ENCODE measurements at regions not wholly inside any gene's neighbourhood (a gene's known extent, or its start where the extent isn't known, plus 50 kb on each side); places are given as distances from the start of the nearest gene placed in this dataset.

GRCh38 chr11:25775603-25776002 is 556.3 kb upstream of the ANO3 start:
- Histone ChIP-seq H4K20me1 (ENCODE audit: control insufficient read depth, extremely low read depth, insufficient read depth, low read length) (no peaks in the 10 kb centered on the region), H3K4me2 (ENCODE audit: extremely low read depth, insufficient read depth, low read length) (no peak overlapping the region), H3K27me3 (ENCODE audit: control insufficient read depth, insufficient read depth, low read length) (no peaks in the 10 kb centered on the region), H3K9me3 (ENCODE audit: control insufficient read depth, insufficient read depth, low read depth, low read length) (no peaks in the 10 kb centered on the region), H3K79me2 (ENCODE audit: control insufficient read depth, insufficient read depth, low read length) (no peaks in the 10 kb centered on the region), H2AFZ (ENCODE audit: low read length) (no peak overlapping the region), H3K27ac (ENCODE audit: insufficient read depth, low read length) (no peak overlapping the region), H3K36me3 (ENCODE audit: control insufficient read depth, insufficient read depth, low read length) (no peaks in the 10 kb centered on the region), H3K4me1 (ENCODE audit: control insufficient read depth, extremely low read depth, insufficient read depth, low read length) (no peaks in the 10 kb centered on the region), H3K9ac (ENCODE audit: insufficient read depth, low read length) (no peak overlapping the region), H3K4me3 (replicated peaks in 1 of 4; ENCODE audit: control extremely low read depth in 1 of 4, insufficient read depth in 1 of 4, low read depth in 3 of 4, low read length in 4 of 4) (no peak overlapping the region)
- peak in 1 of 2 donors; percentile 23 for DNase-seq (ENCODE audit: low read depth in 2 of 2)
- TF ChIP-seq, protein P1, sequence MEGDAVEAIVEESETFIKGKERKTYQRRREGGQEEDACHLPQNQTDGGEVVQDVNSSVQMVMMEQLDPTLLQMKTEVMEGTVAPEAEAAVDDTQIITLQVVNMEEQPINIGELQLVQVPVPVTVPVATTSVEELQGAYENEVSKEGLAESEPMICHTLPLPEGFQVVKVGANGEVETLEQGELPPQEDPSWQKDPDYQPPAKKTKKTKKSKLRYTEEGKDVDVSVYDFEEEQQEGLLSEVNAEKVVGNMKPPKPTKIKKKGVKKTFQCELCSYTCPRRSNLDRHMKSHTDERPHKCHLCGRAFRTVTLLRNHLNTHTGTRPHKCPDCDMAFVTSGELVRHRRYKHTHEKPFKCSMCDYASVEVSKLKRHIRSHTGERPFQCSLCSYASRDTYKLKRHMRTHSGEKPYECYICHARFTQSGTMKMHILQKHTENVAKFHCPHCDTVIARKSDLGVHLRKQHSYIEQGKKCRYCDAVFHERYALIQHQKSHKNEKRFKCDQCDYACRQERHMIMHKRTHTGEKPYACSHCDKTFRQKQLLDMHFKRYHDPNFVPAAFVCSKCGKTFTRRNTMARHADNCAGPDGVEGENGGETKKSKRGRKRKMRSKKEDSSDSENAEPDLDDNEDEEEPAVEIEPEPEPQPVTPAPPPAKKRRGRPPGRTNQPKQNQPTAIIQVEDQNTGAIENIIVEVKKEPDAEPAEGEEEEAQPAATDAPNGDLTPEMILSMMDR (conservative IDR thresholded peaks at IDR 0.05 in 1 of 2, IDR thresholded peaks at IDR 0.05 in 1 of 2; ENCODE audit: low read depth in 1 of 2, low read length in 2 of 2) = no peak
- TF ChIP-seq EZH2 (IDR thresholded peaks at IDR 0.05; ENCODE audit: low read length, missing control alignments) = no peak

DNA sequence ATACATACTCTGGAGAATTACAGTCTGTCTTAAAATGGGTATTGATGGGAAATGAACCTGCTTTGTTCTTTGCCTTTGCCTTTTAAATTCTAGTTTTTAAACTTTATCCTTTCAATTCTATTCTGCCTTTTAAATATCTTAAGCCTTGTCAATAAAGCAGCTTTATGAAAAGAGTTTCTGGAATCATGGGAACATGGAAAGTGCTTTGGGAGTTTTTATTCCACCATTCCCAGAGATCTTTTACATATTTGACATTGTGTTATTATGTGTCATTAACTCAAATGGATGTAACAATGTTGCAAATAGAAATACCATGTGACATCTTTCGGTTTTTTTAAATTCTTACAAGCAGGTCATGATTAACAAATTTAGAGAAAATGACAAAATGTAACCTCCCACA is 555.7 kb upstream of the ANO3 start:
- H3K27ac ChIP-seq (ENCODE audit: insufficient read depth, low read length) = no peak overlapping the region
- DNase-seq (ENCODE audit: low read depth in 2 of 2) = no peak
- TF ChIP-seq EZH2 (IDR thresholded peaks at IDR 0.05; ENCODE audit: low read length, missing control alignments) = no peak
- TF ChIP-seq, protein P1 (conservative IDR thresholded peaks at IDR 0.05 in 1 of 2, IDR thresholded peaks at IDR 0.05 in 1 of 2; ENCODE audit: low read depth in 1 of 2, low read length in 2 of 2) = no peak
- H3K4me1 ChIP-seq (ENCODE audit: control insufficient read depth, extremely low read depth, insufficient read depth, low read length) = no peaks in the 10 kb centered on the region
- H3K79me2 ChIP-seq (ENCODE audit: control insufficient read depth, insufficient read depth, low read length) = no peaks in the 10 kb centered on the region
- H4K20me1 ChIP-seq (ENCODE audit: control insufficient read depth, extremely low read depth, insufficient read depth, low read length) = no peaks in the 10 kb centered on the region
- H3K36me3 ChIP-seq (ENCODE audit: control insufficient read depth, insufficient read depth, low read length) = no peaks in the 10 kb centered on the region
- H3K27me3 ChIP-seq (ENCODE audit: control insufficient read depth, insufficient read depth, low read length) = no peaks in the 10 kb centered on the region
- no peak overlapping the region for H3K4me2 ChIP-seq (ENCODE audit: extremely low read depth, insufficient read depth, low read length)
- H3K4me3 ChIP-seq (replicated peaks in 1 of 4; ENCODE audit: control extremely low read depth in 1 of 4, insufficient read depth in 1 of 4, low read depth in 3 of 4, low read length in 4 of 4) = no peak overlapping the region
- H3K9me3 ChIP-seq (ENCODE audit: control insufficient read depth, insufficient read depth, low read depth, low read length) = no peaks in the 10 kb centered on the region
- H3K9ac ChIP-seq (ENCODE audit: insufficient read depth, low read length) = no peak overlapping the region
- H2AFZ ChIP-seq (ENCODE audit: low read length) = no peak overlapping the region

- Histone ChIP-seq H3K27me3 (ENCODE audit: control insufficient read depth, insufficient read depth, low read length) (no peaks in the 10 kb centered on the region), H3K36me3 (ENCODE audit: control insufficient read depth, insufficient read depth, low read length) (no peaks in the 10 kb centered on the region), H3K9ac (ENCODE audit: insufficient read depth, low read length) (no peak overlapping the region), H3K4me1 (ENCODE audit: control insufficient read depth, extremely low read depth, insufficient read depth, low read length) (no peaks in the 10 kb centered on the region), H3K79me2 (ENCODE audit: control insufficient read depth, insufficient read depth, low read length) (no peaks in the 10 kb centered on the region), H3K4me3 (replicated peaks in 1 of 4; ENCODE audit: control extremely low read depth in 1 of 4, insufficient read depth in 1 of 4, low read depth in 3 of 4, low read length in 4 of 4) (no peak overlapping the region), H2AFZ (ENCODE audit: low read length) (no peak overlapping the region), H3K27ac (ENCODE audit: insufficient read depth, low read length) (no peak overlapping the region), H3K4me2 (ENCODE audit: extremely low read depth, insufficient read depth, low read length) (no peak overlapping the region), H3K9me3 (ENCODE audit: control insufficient read depth, insufficient read depth, low read depth, low read length) (no peaks in the 10 kb centered on the region), H4K20me1 (ENCODE audit: control insufficient read depth, extremely low read depth, insufficient read depth, low read length) (no peaks in the 10 kb centered on the region)
- TF ChIP-seq, protein P1 (conservative IDR thresholded peaks at IDR 0.05 in 1 of 2, IDR thresholded peaks at IDR 0.05 in 1 of 2; ENCODE audit: low read depth in 1 of 2, low read length in 2 of 2) = no peak
- TF ChIP-seq EZH2 (IDR thresholded peaks at IDR 0.05; ENCODE audit: low read length, missing control alignments) = no peak
- peak in 1 of 2 donors; percentile 9 for DNase-seq (ENCODE audit: low read depth in 2 of 2)
Measured at GRCh38 chr11:25777343-25777742, 554.6 kb upstream of the ANO3 start.

All from fibroblast of lung (primary cell).